SU-DHL-6 (cell line): ENCODE measurements at regions not wholly inside any gene's neighbourhood (a gene's known extent, or its start where the extent isn't known, plus 50 kb on each side); places are given as distances from the start of the nearest gene placed in this dataset.

Experiments used
- CTCF ChIP-seq: fragments of 200-600 bp; sonication (generic); IDR thresholded peaks from one replicate; pipeline ENCODE4 v1.5.1; 2017; ENCODE audit warnings: antibody characterized with exemption, mild to moderate bottlenecking, low read length, moderate library complexity; ENCODE audit not compliant: insufficient read depth, poor library complexity, severe bottlenecking
- EZH2phosphoT487 ChIP-seq: fragments of 200-600 bp; sonication (generic), shearing (Covaris generic); conservative IDR thresholded peaks from 2 replicates; pipeline ENCODE4 v1.6.1; 2018; ENCODE audit warnings: mild to moderate bottlenecking, antibody characterized with exemption, low read length, moderate library complexity, mixed read lengths

GRCh38 chr2:439556-440402, 151.9 kb upstream of the ALKAL2 start:
- TF ChIP-seq CTCF (no peak), EZH2phosphoT487 (no peak)
